Suprapubic skin (tissue), 4 donors: ENCODE measurements at regions not wholly inside any gene's neighbourhood (a gene's known extent, or its start where the extent isn't known, plus 50 kb on each side); places are given as distances from the start of the nearest gene placed in this dataset.

ENCODE experiments used
- POLR2A ChIP-seq, 2 donors: fragments of 450-650 bp; IDR thresholded peaks; one replicate each; pipeline ENCODE4 v1.6.1; 2017; ENCODE audit warnings: antibody characterized with exemption in 2 of 2, mild to moderate bottlenecking in 2 of 2, moderate library complexity in 2 of 2
- POLR2AphosphoS5 ChIP-seq, 3 donors: sonication (generic); formaldehyde crosslinking; IDR thresholded peaks; one replicate each; pipeline ENCODE4 v1.6.1; 2017; ENCODE audit warnings: antibody characterized with exemption in 3 of 3

- TF ChIP-seq POLR2AphosphoS5 (IDR thresholded peaks at IDR 0.05) (no peak), POLR2A (IDR thresholded peaks at IDR 0.05) (no peak)
Observed at GRCh38 chr2:77831471-77831870, 309.3 kb upstream of the LRRTM4 start.
